ENCODE measurements at regions not wholly inside any gene's neighbourhood (a gene's known extent, or its start where the extent isn't known, plus 50 kb on each side); places are given as distances from the start of the nearest gene placed in this dataset.

DNA sequence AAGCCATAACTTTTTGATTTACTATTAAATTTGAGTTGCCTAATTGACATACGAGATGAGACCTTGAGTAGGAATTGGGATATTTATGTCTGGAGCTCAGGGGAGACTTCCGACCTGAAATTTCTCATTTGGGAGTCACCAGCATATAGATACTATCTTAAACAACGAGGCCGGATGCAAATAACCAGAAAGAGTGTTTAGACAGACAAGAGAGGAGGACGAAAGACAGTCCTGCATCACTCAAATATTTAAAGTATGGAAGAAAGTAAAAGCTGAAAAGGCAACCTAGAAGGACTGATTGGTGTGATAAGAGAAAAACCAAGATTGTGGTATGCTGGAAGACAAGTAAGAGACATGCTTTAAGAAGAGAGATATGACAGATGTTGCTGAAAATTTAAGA is 675.0 kb upstream of the NUDT12 start:
- dilution Hi-C loops (cut with MboI; ENCODE audit: extremely low pct_ligation_motif_present, low sequenced_read_pairs) (no loop called here), intact Hi-C loops (cut with micrococcal nuclease) (no loop called here)
- POLR2A ChIA-PET = no interaction called here
- FAIRE-seq (no peak), DNase-seq (ENCODE audit: low read depth, low spot score) (no peak)
- Histone ChIP-seq H3K9me3 (replicated peaks; ENCODE audit: control insufficient read depth, insufficient read depth, low read length) (no peaks in the 10 kb centered on the region), H3K9ac (replicated peaks; ENCODE audit: extremely low read depth, insufficient read depth, low read length) (no peak overlapping the region), H2AFZ (ENCODE audit: low read depth, low read length) (no peak overlapping the region), H3K4me2 (ENCODE audit: insufficient read depth, low read length) (no peak overlapping the region), H3K9me1 (replicated peaks; ENCODE audit: control insufficient read depth, extremely low read depth, insufficient read depth, low read length) (no peaks in the 10 kb centered on the region), H3K79me2 (ENCODE audit: control insufficient read depth, insufficient read depth, low read length) (no peaks in the 10 kb centered on the region), H3K27ac (ENCODE audit: insufficient read depth, low read depth, low read length) (no peak overlapping the region), H3K27me3 (ENCODE audit: control insufficient read depth in 2 of 2, insufficient read depth in 2 of 2, low read length in 2 of 2) (no peaks in the 10 kb centered on the region), H4K20me1 (replicated peaks; ENCODE audit: control insufficient read depth, extremely low read depth, insufficient read depth, low read length) (no peaks in the 10 kb centered on the region), H3K36me3 (ENCODE audit: control insufficient read depth in 2 of 2, extremely low read depth in 1 of 2, insufficient read depth in 2 of 2, low read length in 2 of 2) (no peaks in the 10 kb centered on the region), H3K4me1 (ENCODE audit: control insufficient read depth, extremely low read depth, insufficient read depth, low read length) (no peaks in the 10 kb centered on the region), H3K4me3 (replicated peaks in 1 of 3; ENCODE audit: insufficient read depth in 1 of 3, low read depth in 1 of 3, low read length in 3 of 3) (no peak overlapping the region)
- TF ChIP-seq JUN (IDR thresholded peaks at IDR 0.05; ENCODE audit: borderline replicate concordance, insufficient read depth, insufficient read length, low read depth) (no peak), MYC (IDR thresholded peaks at IDR 0.05; ENCODE audit: low read depth, low read length) (no peak)
- CTCF ChIA-PET = no interaction called here
- no TSS peak for BruUV-seq (replicated peaks)

DNA sequence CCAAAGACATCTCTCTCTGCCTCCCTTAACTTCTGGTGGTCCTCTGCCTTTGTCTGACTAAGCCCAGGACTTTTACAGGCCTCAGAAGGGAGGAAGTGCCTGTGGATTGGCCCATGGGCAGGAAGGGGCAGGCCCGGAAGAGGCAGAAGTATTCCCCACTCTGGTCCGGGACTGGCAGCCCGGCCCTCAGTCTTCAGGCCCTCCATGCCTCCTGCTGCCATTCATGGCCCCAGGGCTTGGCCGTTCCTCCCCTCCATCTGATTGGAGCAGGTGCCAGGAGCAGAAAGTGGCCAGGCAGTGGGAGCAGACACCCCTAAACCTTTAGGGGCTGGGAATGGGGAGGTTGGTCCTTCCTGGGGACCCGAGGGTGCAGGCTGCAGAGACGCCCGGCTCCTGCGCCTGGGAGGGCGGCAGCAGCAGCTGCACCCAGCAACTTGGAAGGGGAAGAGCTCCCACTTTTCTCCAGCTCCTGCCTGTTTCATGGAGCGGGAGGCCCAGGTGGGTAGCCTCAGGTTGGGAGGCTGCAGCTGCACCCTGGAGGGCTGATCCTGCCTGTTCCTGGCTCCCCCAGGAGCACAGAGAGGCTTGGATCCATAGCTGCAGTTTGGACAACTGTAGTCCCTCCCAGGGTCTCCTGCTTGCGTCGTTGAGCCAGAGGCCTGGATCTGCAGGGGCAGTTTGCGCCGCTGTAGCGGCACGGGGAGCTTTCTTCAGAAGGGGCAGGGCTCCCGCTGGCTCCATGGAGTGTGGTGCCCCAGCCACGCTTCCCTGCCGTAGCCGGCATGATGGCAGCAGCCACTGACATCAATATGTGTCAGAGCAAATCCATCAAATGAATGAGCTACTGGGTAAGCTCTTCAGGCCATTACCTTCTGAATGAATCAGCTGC is 661.5 kb upstream of the NUDT12 start:
- Histone ChIP-seq H3K36me3 (ENCODE audit: control insufficient read depth in 2 of 2, extremely low read depth in 1 of 2, insufficient read depth in 2 of 2, low read length in 2 of 2) (no peaks in the 10 kb centered on the region), H3K9me1 (replicated peaks; ENCODE audit: control insufficient read depth, extremely low read depth, insufficient read depth, low read length) (no peaks in the 10 kb centered on the region), H3K9ac (replicated peaks; ENCODE audit: extremely low read depth, insufficient read depth, low read length) (no peak overlapping the region), H3K4me3 (replicated peaks in 1 of 3; ENCODE audit: insufficient read depth in 1 of 3, low read depth in 1 of 3, low read length in 3 of 3) (no peak overlapping the region), H3K9me3 (replicated peaks; ENCODE audit: control insufficient read depth, insufficient read depth, low read length) (no peaks in the 10 kb centered on the region), H3K79me2 (ENCODE audit: control insufficient read depth, insufficient read depth, low read length) (no peaks in the 10 kb centered on the region), H3K27ac (ENCODE audit: insufficient read depth, low read depth, low read length) (no peak overlapping the region), H2AFZ (ENCODE audit: low read depth, low read length) (no peak overlapping the region), H3K27me3 (ENCODE audit: control insufficient read depth in 2 of 2, insufficient read depth in 2 of 2, low read length in 2 of 2) (no peaks in the 10 kb centered on the region), H4K20me1 (replicated peaks; ENCODE audit: control insufficient read depth, extremely low read depth, insufficient read depth, low read length) (no peaks in the 10 kb centered on the region), H3K4me1 (ENCODE audit: control insufficient read depth, extremely low read depth, insufficient read depth, low read length) (no peaks in the 10 kb centered on the region), H3K4me2 (ENCODE audit: insufficient read depth, low read length) (no peak overlapping the region)
- dilution Hi-C loops (cut with MboI; ENCODE audit: extremely low pct_ligation_motif_present, low sequenced_read_pairs) (no loop called here), intact Hi-C loops (cut with micrococcal nuclease) (no loop called here)
- DNase-seq (ENCODE audit: low read depth, low spot score) (no peak), FAIRE-seq (no peak)
- BruUV-seq (replicated peaks) = no TSS peak
- ChIA-PET CTCF (interaction anchor here (1.2 kb wide), 2 partner anchors 13 to 148 kb away, joined by 3 read pairs; no protein-coding TSS in a partner anchor), POLR2A (no interaction called here)
- TF ChIP-seq, protein P1, sequence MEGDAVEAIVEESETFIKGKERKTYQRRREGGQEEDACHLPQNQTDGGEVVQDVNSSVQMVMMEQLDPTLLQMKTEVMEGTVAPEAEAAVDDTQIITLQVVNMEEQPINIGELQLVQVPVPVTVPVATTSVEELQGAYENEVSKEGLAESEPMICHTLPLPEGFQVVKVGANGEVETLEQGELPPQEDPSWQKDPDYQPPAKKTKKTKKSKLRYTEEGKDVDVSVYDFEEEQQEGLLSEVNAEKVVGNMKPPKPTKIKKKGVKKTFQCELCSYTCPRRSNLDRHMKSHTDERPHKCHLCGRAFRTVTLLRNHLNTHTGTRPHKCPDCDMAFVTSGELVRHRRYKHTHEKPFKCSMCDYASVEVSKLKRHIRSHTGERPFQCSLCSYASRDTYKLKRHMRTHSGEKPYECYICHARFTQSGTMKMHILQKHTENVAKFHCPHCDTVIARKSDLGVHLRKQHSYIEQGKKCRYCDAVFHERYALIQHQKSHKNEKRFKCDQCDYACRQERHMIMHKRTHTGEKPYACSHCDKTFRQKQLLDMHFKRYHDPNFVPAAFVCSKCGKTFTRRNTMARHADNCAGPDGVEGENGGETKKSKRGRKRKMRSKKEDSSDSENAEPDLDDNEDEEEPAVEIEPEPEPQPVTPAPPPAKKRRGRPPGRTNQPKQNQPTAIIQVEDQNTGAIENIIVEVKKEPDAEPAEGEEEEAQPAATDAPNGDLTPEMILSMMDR (IDR thresholded peaks at IDR 0.05; ENCODE audit: extremely low read depth in 1 of 2, insufficient read depth in 1 of 2, low read depth in 1 of 2, low read length in 2 of 2) = no peak
- TF ChIP-seq POLR2A (IDR thresholded peaks at IDR 0.05; ENCODE audit: low read depth, low read length) = no peak
- TF ChIP-seq JUN (IDR thresholded peaks at IDR 0.05; ENCODE audit: borderline replicate concordance, insufficient read depth, insufficient read length, low read depth) = no peak
- TF ChIP-seq, protein P2, sequence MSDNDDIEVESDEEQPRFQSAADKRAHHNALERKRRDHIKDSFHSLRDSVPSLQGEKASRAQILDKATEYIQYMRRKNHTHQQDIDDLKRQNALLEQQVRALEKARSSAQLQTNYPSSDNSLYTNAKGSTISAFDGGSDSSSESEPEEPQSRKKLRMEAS (IDR thresholded peaks at IDR 0.05; ENCODE audit: insufficient read depth, insufficient read length) = no peak
- TF ChIP-seq EZH2 (IDR thresholded peaks at IDR 0.05; ENCODE audit: borderline replicate concordance, low read depth, low read length, severe bottlenecking) = no peak
- no peak for TF ChIP-seq MYC (IDR thresholded peaks at IDR 0.05; ENCODE audit: low read depth, low read length)
- no peak for TF ChIP-seq GATA2 (IDR thresholded peaks at IDR 0.05; ENCODE audit: insufficient read depth, insufficient read length, low read depth, low read length)
- TF ChIP-seq FOS (IDR thresholded peaks at IDR 0.05; ENCODE audit: borderline replicate concordance, insufficient read depth, low read length) = no peak
- TF ChIP-seq POLR2AphosphoS5 (IDR thresholded peaks at IDR 0.05; ENCODE audit: insufficient read depth, low read depth, low read length) = no peak

Data from endothelial cell of umbilical vein (primary cell).